HPDE6-E6E7 (cell line): ENCODE measurements at regions not wholly inside any gene's neighbourhood (a gene's known extent, or its start where the extent isn't known, plus 50 kb on each side); places are given as distances from the start of the nearest gene placed in this dataset.

Experiments
- DNase-seq: peaks from one replicate; pipeline ENCODE4 v3.0.0; 2011; ENCODE audit warnings: missing footprints; ENCODE audit errors: extremely low spot score

- DNase-seq: no peak
Measured at GRCh38 chr1:55690366-55690765, 475.2 kb upstream of the USP24 start.

GRCh38 chr1:55689800-55690199 lies 474.6 kb upstream of the USP24 start:
- no peak for DNase-seq

DNA sequence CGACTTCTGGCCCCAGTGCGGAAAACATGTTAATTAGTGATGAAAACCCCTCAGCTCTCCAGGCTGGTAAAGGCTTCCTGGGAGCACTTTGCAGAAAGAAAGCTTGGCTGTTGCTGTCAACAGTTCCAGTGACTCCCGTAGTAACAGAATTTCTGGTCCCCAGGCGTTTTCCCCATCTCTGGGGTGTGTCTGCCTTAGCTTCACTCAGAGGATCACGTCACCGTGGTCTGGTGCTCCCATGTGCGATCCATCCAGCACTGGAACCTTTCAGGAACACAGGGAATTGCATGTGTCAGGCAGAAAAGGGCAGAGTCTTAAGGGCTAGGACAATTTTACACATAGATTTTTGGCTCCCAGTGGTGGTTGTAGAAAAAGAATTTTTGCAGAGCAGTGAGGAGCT lies 470.4 kb upstream of the USP24 start:
- DNase-seq: no peak

DNA sequence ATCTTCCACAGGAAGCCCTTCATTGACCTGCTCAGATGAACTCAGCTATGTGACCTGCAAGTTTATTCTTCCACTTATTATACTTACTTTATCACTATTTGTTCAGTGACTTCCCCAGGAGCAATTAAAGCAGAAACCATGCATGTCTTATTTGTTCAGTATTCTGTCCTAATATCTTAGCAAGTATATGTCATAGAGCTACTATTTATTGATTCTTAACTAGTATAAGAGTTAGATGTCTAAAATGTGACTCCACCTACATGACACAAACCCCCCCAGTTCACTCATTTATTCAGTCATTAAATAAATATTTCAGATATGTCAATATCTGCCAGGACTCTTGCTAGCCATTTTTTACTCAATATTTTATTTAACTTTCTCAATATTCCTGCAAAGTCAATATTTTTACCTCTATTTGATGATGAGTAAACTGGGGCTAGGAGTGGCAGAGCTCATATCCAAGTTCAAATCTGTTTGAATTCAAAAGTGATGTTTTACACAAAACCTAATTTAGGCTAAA lies 469.0 kb upstream of the USP24 start:
- no peak for DNase-seq

DNA sequence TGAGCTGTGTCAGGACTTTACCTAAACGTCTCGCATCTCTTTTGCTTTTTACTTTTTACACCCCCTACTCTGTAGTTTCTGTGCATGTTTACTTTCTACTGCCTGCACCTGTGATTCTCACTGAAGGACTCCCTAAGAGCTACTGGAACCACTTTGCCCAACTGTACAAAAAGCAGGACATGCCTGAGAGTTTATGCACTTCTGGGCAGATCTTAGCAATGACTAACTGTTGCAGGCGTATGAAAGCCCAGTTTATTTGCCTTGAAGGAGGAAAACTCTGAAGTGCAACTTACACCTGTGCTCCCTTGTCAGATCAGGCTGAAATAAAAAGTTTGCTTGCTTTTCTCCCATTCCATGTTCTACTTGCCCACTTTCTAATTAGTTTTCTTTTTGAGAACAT lies 467.0 kb upstream of the USP24 start:
- no peak for DNase-seq

DNA sequence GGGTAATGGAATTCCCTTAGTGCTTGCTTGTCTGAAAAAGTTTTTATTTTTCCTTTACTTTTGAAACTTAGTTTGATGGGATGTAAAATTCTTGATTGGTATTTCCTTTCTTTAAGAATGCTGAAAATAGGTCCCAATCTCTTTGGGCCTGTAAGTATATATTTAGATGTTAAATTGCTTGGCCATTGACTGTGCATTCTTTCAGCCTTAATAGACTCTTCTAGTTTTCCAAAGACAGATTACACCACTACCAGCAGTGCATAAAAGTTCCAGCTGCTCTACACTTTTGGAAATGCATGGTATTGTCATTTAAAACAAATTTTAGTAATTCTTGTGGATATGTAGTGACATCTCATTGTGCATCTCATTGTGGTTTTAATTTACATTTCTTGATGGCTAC lies 464.8 kb upstream of the USP24 start:
- no peak for DNase-seq

DNA sequence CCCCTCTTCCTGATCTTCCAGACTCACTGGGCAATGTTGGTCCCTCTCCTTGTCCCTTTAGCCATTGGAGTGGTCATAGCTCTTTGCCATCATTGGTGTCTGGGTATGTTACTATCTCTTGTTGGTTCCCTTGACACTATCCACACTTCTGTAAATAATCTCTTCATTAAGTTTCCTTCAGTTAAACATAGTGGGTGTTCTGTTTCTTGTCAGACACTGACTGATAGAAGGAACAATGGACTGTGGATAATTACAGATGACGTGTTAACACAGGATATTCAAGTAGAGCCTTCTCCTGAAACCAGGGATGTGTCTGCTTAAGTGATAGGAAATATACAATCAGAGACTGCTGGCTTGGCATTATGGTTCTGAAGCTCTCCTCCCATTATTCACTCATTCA lies 458.3 kb upstream of the USP24 start:
- no peak for DNase-seq

GRCh38 chr1:55670331-55671082 lies 455.3 kb upstream of the USP24 start:
- no peak for DNase-seq

GRCh38 chr1:55669293-55669692 lies 454.1 kb upstream of the USP24 start:
- no peak for DNase-seq

DNA sequence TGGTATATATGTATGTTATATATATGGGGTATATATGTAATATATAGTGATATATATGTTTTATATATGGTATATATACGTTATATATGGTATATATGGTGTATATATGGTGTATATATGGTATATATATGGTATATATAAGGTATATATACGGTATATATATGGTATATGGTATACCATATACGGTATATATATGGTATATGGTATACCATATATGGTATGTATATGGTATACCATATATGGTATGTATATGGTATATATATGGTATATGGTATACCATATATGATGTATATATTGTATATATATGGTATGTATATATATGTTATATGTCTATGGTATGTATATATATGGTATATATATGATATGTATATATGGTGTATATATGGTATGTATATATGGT lies 447.7 kb upstream of the USP24 start:
- DNase-seq: no peak

GRCh38 chr1:55658917-55659316 lies 443.8 kb upstream of the USP24 start:
- no peak for DNase-seq

- no peak for DNase-seq
Measured at GRCh38 chr1:55654750-55655149, 439.6 kb upstream of the USP24 start.

- no peak for DNase-seq
Measured at GRCh38 chr1:55654171-55654570, 439.0 kb upstream of the USP24 start.

- DNase-seq: no peak
Measured at GRCh38 chr1:55650444-55650843, 435.3 kb upstream of the USP24 start.

GRCh38 chr1:55646181-55646580 lies 431.0 kb upstream of the USP24 start:
- no peak for DNase-seq

DNA sequence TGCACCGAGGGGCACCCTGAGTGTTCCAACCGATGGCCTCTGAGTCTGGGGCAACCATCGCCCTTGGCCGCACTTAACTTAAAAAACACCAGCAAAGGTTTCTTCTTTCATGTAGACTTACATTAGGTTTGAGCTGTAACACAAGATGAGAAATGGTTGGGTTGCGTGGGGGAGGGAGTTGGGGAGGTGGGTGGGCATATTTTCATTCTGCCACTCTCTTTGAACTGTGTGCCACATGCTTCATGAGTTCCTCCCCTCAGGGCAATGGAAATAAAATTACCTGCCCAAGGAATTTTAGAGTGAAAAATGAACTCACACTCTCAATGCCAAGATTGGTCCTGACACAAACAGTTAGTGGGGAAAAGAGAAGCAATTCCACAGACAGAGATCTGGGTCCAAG lies 430.1 kb upstream of the USP24 start:
- no peak for DNase-seq

DNA sequence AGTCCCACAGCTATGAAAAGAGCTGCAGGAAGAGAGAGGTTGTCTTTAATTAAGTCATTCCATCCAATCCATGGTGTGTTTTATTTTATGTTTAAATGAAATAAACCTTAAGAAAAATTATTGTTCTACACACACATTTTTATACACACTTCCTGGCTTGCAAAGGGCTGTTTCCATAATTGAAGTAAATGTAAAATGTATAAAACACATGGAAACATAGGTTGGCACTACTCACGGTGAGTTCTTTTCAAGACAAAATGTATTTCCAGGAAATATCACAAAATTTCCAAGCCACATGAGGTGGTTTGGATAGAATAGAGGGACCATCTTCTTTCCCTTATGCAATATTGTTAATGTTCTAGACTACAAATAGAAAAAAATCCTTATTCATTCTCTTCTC lies 426.8 kb upstream of the USP24 start:
- DNase-seq: no peak

- peak; percentile 11 for DNase-seq
Measured at GRCh38 chr1:55640708-55641473, 425.7 kb upstream of the USP24 start.

- no peak for DNase-seq
Measured at GRCh38 chr1:55639526-55639925, 424.4 kb upstream of the USP24 start.

DNA sequence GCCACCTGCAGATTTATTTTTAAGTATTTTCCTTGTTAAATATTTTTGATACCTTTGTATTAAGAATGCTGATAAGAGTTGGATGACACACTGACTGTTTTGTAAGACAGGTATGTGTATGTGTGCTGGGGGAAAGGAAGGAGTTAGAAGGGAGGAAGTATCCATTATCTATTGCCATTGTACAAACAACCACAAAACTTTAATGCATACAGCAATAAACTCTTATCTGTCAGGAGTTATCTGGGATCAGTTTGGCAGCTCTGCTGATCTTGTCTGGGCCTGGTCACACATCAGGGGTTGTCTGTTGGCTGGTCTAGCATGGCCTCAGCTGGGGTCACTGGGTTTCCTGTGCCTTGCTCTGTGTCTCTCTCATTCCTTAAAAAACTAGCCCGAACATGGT lies 423.9 kb upstream of the USP24 start:
- DNase-seq: no peak

GRCh38 chr1:55636696-55637095 lies 421.5 kb upstream of the USP24 start:
- DNase-seq: no peak

DNA sequence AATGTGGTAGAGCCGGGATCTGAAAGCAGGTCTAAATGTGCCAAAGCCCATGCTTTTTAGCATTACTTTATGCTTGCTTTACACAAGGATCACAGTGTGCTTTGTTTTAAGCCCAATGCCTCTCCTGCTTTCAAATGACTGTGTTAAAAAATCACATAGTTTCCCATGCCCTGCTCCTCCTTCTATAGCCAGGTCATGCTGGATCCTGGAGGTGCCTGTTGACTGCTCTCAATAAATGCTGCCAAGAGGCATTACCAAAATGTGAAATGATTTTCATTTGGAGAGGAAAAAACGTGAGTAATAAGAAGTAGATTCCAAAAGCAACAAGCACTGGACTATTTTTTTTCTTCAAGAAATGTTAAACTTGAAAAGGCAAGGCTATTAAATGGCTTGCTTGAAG lies 420.7 kb upstream of the USP24 start:
- no peak for DNase-seq

GRCh38 chr1:55634516-55634915 lies 419.4 kb upstream of the USP24 start:
- no peak for DNase-seq
